ENCODE measurements at regions not wholly inside any gene's neighbourhood (a gene's known extent, or its start where the extent isn't known, plus 50 kb on each side); places are given as distances from the start of the nearest gene placed in this dataset.

DNA sequence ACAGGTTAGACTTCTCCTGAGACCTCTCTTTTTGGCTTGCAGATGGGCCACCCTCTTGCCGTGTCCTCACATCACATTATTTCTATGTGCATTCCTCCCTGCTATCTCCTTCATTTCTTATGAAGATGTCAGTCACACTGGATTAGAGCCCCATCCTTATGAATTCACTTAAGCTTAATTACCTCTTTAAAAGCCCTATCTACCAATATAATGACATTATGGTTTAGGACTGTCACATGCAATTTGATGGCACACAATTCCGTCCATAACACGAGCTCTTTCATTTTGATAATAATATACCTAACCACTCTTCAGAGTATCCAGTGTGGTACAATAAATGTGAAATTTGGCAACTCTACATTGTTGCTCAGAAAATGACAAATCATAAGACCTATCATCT, 1037.3 kb downstream of the DIAPH3 start:
- TF ChIP-seq, protein P1, sequence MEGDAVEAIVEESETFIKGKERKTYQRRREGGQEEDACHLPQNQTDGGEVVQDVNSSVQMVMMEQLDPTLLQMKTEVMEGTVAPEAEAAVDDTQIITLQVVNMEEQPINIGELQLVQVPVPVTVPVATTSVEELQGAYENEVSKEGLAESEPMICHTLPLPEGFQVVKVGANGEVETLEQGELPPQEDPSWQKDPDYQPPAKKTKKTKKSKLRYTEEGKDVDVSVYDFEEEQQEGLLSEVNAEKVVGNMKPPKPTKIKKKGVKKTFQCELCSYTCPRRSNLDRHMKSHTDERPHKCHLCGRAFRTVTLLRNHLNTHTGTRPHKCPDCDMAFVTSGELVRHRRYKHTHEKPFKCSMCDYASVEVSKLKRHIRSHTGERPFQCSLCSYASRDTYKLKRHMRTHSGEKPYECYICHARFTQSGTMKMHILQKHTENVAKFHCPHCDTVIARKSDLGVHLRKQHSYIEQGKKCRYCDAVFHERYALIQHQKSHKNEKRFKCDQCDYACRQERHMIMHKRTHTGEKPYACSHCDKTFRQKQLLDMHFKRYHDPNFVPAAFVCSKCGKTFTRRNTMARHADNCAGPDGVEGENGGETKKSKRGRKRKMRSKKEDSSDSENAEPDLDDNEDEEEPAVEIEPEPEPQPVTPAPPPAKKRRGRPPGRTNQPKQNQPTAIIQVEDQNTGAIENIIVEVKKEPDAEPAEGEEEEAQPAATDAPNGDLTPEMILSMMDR (IDR thresholded peaks at IDR 0.05): no peak
- no peak for TF ChIP-seq EZH2 (IDR thresholded peaks at IDR 0.05; ENCODE audit: borderline replicate concordance, insufficient read depth, low read depth, low read length, poor library complexity, severe bottlenecking)
- no peak overlapping the region for H3K4me2 ChIP-seq (replicated peaks; ENCODE audit: low read depth, low read length, poor library complexity, severe bottlenecking)
- H3K9ac ChIP-seq (ENCODE audit: low read length): no peak overlapping the region
- ChIA-PET CTCF (no interaction called here), POLR2A (no interaction called here)
- intact Hi-C loops (cut with micrococcal nuclease): no loop called here
- H3K9me3 Mint-ChIP-seq (ENCODE audit: insufficient read depth): peaks cover 3% of the 10 kb centered on the region
- no peak for DNase-seq
- no peak overlapping the region for H3K27ac Mint-ChIP-seq
- H3K27me3 Mint-ChIP-seq: no peaks in the 10 kb centered on the region
- no peak overlapping the region for H3K4me3 Mint-ChIP-seq
- no peaks in the 10 kb centered on the region for H3K79me2 ChIP-seq (ENCODE audit: control insufficient read depth, insufficient read depth, low read length)
- H3K4me3 ChIP-seq (ENCODE audit: control extremely low read depth in 1 of 5, extremely low read depth in 1 of 5, insufficient read depth in 1 of 5, low read depth in 2 of 5, low read length in 4 of 5): no peak overlapping the region
- no peak overlapping the region for H3K27ac ChIP-seq (ENCODE audit: low read length in 2 of 2)
- no peaks in the 10 kb centered on the region for H3K27me3 ChIP-seq (replicated peaks in 1 of 4; ENCODE audit: control extremely low read depth in 1 of 4, control insufficient read depth in 3 of 4, insufficient read depth in 4 of 4, low read length in 3 of 4)
- WGBS (ENCODE audit: insufficient coverage): 100% methylated on average over 1 of the region's 3 CpGs
- no peak for ATAC-seq (ENCODE audit: low read depth)
- no peaks in the 10 kb centered on the region for H3K36me3 ChIP-seq (replicated peaks in 1 of 2; ENCODE audit: control extremely low read depth in 1 of 2, control insufficient read depth in 1 of 2, extremely low read depth in 1 of 2, insufficient read depth in 2 of 2, low read length in 1 of 2)
- H4K20me1 ChIP-seq (ENCODE audit: control insufficient read depth, insufficient read depth, low read length, poor library complexity, severe bottlenecking): no peaks in the 10 kb centered on the region
- no peaks in the 10 kb centered on the region for H3K4me1 ChIP-seq (ENCODE audit: control insufficient read depth in 2 of 2, insufficient read depth in 2 of 2, low read length in 2 of 2)
- no peak overlapping the region for H2AFZ ChIP-seq (ENCODE audit: insufficient read depth, low read depth, low read length, poor library complexity, severe bottlenecking)
- H3K4me1 Mint-ChIP-seq: no peaks in the 10 kb centered on the region
- H3K9me3 ChIP-seq (ENCODE audit: control extremely low read depth in 1 of 3, control insufficient read depth in 2 of 3, insufficient read depth in 1 of 3, low read length in 2 of 3): no peaks in the 10 kb centered on the region

DNA sequence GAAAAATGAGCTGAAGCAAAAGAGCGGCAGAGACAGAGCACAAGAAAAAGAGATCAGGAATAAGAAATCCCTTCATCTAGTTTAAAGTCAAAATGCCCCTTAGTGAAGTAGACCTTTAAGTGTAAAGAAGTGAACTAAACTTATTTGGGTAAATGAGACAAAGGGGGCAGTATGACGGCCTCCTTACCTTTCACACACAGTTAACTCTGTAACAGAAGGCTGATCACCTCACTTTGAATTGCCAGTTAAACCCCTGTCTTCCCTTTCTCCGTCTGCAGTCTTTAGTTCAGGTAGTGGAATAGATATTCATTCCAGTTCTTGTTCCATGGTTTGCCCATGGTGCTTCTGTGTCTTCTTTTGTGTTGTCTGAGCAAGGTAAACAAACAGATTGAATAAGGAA, 1029.8 kb downstream of the DIAPH3 start:
- H3K4me1 Mint-ChIP-seq: no peaks in the 10 kb centered on the region
- TF ChIP-seq, protein P1 (IDR thresholded peaks at IDR 0.05): no peak
- TF ChIP-seq EZH2 (IDR thresholded peaks at IDR 0.05; ENCODE audit: borderline replicate concordance, insufficient read depth, low read depth, low read length, poor library complexity, severe bottlenecking): no peak

More for the DNA sequence above, 1029.8 kb downstream of the DIAPH3 start:
- Histone ChIP-seq H4K20me1 (ENCODE audit: control insufficient read depth, insufficient read depth, low read length, poor library complexity, severe bottlenecking) (no peaks in the 10 kb centered on the region), H3K4me1 (ENCODE audit: control insufficient read depth in 2 of 2, insufficient read depth in 2 of 2, low read length in 2 of 2) (no peaks in the 10 kb centered on the region), H3K79me2 (ENCODE audit: control insufficient read depth, insufficient read depth, low read length) (no peaks in the 10 kb centered on the region), H3K4me3 (ENCODE audit: control extremely low read depth in 1 of 5, extremely low read depth in 1 of 5, insufficient read depth in 1 of 5, low read depth in 2 of 5, low read length in 4 of 5) (no peak overlapping the region), H2AFZ (ENCODE audit: insufficient read depth, low read depth, low read length, poor library complexity, severe bottlenecking) (no peak overlapping the region), H3K9me3 (ENCODE audit: control extremely low read depth in 1 of 3, control insufficient read depth in 2 of 3, insufficient read depth in 1 of 3, low read length in 2 of 3) (no peaks in the 10 kb centered on the region), H3K9ac (ENCODE audit: low read length) (no peak overlapping the region), H3K4me2 (replicated peaks; ENCODE audit: low read depth, low read length, poor library complexity, severe bottlenecking) (no peak overlapping the region), H3K36me3 (replicated peaks in 1 of 2; ENCODE audit: control extremely low read depth in 1 of 2, control insufficient read depth in 1 of 2, extremely low read depth in 1 of 2, insufficient read depth in 2 of 2, low read length in 1 of 2) (no peaks in the 10 kb centered on the region), H3K27me3 (replicated peaks in 1 of 4; ENCODE audit: control extremely low read depth in 1 of 4, control insufficient read depth in 3 of 4, insufficient read depth in 4 of 4, low read length in 3 of 4) (no peaks in the 10 kb centered on the region), H3K27ac (ENCODE audit: low read length in 2 of 2) (no peak overlapping the region)
- H3K27ac Mint-ChIP-seq: no peak overlapping the region
- H3K9me3 Mint-ChIP-seq (ENCODE audit: insufficient read depth): peaks cover 4% of the 10 kb centered on the region
- ChIA-PET POLR2A (no interaction called here), CTCF (no interaction called here)
- H3K4me3 Mint-ChIP-seq: no peak overlapping the region
- DNase-seq: no peak
- no peaks in the 10 kb centered on the region for H3K27me3 Mint-ChIP-seq
- no CpG with 5 or more reads among the region's 3 CpGs for WGBS (ENCODE audit: insufficient coverage)
- ATAC-seq (ENCODE audit: low read depth): no peak
- intact Hi-C loops (cut with micrococcal nuclease): no loop called here
